PFSK-1 (cell line): ENCODE measurements at regions not wholly inside any gene's neighbourhood (a gene's known extent, or its start where the extent isn't known, plus 50 kb on each side); places are given as distances from the start of the nearest gene placed in this dataset.
A peak's percentile ranks its signal among the peaks of the same experiment; 100 is the strongest.

Source experiments
- FOXP2 ChIP-seq: optimal IDR thresholded peaks from 2 replicates; pipeline ENCODE3; 2011; ENCODE audit warnings: borderline replicate concordance, control low read depth, inconsistent platforms; ENCODE audit not compliant: insufficient read depth; ENCODE audit errors: extremely low read length, extremely low read depth
- POLR2AphosphoS5 ChIP-seq: IDR thresholded peaks from 2 replicates; pipeline ENCODE4 v1.6.1; 2012; ENCODE audit warnings: low read depth, mild to moderate bottlenecking, control low read depth, low read length, moderate library complexity
- SIN3A ChIP-seq: IDR thresholded peaks from 2 replicates; pipeline ENCODE4 v1.6.1; 2012; ENCODE audit warnings: mild to moderate bottlenecking, low read length, moderate library complexity, borderline replicate concordance; ENCODE audit not compliant: insufficient read depth
- TAF1 ChIP-seq: IDR thresholded peaks from 2 replicates; pipeline ENCODE4 v1.6.1; 2012; ENCODE audit warnings: low read length, control low read depth, borderline replicate concordance; ENCODE audit not compliant: insufficient read depth
- TF ChIP-seq, protein P1 (sequence below), 2 experiments: IDR thresholded peaks; 2 replicates each; pipeline versions ENCODE4 v1.6.1 to v1.8.0; 2011 to 2012; ENCODE audit warnings: low read depth in 2 of 2, low read length in 2 of 2, control low read depth in 1 of 2, inconsistent platforms in 1 of 2, mild to moderate bottlenecking in 1 of 2, moderate library complexity in 1 of 2; ENCODE audit not compliant: insufficient read depth in 1 of 2

DNA sequence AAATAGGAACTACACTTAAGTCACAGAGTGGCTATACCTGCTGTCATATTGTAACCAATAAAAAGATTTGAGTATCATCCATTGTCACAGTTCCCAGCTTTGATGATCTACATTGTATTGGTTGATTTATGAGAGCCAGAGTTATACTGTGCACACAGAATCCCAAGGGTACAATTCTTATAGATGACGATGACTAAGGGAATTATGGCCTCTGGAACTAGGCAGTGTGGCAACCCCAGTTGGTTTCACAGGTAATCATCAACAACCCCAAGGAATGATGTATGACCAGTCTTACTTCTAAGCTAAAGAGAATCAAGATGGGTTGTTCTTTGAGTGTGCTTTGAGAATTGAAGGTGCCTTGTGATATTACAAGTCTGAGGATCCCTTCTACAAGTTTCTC lies 217.3 kb downstream of the ETAA1 start:
- TF ChIP-seq TAF1 (no peak), FOXP2 (no peak), POLR2AphosphoS5 (no peak), SIN3A (no peak)
- TF ChIP-seq, protein P1, sequence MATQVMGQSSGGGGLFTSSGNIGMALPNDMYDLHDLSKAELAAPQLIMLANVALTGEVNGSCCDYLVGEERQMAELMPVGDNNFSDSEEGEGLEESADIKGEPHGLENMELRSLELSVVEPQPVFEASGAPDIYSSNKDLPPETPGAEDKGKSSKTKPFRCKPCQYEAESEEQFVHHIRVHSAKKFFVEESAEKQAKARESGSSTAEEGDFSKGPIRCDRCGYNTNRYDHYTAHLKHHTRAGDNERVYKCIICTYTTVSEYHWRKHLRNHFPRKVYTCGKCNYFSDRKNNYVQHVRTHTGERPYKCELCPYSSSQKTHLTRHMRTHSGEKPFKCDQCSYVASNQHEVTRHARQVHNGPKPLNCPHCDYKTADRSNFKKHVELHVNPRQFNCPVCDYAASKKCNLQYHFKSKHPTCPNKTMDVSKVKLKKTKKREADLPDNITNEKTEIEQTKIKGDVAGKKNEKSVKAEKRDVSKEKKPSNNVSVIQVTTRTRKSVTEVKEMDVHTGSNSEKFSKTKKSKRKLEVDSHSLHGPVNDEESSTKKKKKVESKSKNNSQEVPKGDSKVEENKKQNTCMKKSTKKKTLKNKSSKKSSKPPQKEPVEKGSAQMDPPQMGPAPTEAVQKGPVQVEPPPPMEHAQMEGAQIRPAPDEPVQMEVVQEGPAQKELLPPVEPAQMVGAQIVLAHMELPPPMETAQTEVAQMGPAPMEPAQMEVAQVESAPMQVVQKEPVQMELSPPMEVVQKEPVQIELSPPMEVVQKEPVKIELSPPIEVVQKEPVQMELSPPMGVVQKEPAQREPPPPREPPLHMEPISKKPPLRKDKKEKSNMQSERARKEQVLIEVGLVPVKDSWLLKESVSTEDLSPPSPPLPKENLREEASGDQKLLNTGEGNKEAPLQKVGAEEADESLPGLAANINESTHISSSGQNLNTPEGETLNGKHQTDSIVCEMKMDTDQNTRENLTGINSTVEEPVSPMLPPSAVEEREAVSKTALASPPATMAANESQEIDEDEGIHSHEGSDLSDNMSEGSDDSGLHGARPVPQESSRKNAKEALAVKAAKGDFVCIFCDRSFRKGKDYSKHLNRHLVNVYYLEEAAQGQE (IDR thresholded peaks at IDR 0.05; ENCODE audit: insufficient read depth in 1 of 2, low read depth in 2 of 2, low read length in 2 of 2) = no peak

DNA sequence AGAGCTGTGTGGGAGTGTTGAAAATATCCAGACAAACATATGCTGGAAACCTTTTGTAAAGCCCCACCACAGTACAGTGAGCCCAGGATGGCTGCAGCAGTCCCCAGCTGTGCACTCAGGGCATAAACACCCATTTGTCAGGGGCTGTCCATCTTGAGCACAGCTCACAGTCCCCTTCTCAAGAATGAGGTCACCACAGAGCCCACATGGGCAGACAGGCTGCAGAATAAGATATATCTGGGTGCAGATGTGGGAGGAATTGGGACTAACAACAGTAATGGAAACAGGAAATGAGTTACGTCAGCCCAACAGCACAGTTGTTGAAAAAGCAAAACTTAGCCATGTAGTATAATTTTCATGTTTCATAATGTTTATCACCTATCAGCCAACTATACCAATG lies 219.6 kb downstream of the ETAA1 start:
- TF ChIP-seq POLR2AphosphoS5 (no peak), FOXP2 (peak; percentile 27)

DNA sequence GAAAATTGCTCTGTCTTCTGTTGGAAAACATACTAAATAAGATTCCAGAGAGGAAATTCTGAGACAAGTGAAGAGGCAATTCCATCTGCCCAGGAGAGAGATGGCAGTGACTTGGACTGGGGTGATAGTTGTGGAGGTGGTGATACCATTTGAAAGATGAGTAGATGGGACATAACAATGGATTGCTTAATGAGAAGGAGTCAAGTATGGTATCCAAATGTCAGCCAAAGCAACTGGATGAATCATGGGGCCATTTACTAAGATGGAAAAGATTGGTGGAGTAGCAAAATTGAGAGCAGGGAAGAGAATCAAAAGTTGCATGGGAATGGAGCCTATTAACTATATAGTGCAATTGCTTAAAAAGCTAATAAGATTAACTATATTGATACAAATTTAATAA lies 222.1 kb downstream of the ETAA1 start:
- TF ChIP-seq, protein P1 (IDR thresholded peaks at IDR 0.05; ENCODE audit: insufficient read depth in 1 of 2, low read depth in 2 of 2, low read length in 2 of 2) = no peak
- TF ChIP-seq POLR2AphosphoS5 (no peak), SIN3A (no peak), TAF1 (no peak), FOXP2 (no peak)

DNA sequence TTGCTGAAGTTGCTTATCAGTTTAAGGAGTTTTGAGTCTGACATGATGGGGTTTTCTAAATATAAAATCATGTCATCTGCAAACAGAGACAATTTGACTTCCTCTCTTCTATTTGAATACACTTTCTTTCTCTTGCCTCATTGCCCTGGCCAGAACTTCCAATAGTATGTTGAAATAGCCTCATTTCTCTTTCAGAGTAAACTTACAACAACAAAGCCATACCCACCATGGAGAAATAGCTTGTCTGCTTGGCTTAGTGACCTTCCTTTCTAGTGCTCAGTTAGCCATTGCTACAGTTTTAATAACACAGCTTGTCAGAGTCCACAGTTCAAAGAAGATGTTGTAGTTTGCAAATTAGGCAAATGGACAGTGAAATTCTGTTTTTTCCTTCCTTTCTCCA lies 228.0 kb downstream of the ETAA1 start:
- TF ChIP-seq TAF1 = no peak
- no peak for TF ChIP-seq FOXP2
- TF ChIP-seq, protein P1 (IDR thresholded peaks at IDR 0.05; ENCODE audit: insufficient read depth in 1 of 2, low read depth in 2 of 2, low read length in 2 of 2) = no peak

DNA sequence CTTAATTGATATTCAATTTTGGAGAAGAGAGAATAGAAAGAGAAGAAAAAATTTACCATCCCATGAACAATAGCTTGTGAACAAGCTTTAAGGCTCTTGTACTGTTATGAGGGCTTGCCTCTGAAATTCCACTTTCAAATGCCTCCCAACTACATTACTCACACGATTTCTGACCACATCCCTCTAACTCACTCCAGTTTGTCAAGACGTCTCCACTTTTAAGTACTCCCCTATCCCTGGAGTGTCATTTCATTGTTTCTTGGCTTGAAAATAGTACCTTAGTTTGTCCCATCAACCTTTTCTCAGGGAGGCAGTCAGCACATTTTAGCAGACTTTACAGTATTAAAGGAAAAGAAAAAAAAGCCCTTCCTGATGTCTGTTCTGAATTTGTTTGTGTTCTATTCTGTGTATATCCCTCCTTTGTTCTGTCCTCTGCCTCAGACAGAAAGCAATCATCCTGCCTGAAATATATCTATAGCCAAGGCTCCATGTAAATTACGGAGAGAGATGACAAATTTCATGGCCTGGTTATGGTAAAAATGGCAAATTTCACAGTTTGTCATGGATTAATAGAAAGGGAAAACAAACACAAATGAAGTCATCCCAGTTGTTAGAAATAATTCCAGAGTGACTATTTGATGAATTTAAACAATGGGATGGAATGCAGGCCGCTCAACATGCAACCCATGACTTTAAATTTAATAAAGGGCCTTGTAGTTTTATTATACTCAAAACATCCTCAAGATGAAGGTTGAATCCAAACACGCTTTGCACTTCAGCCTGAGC lies 228.8 kb downstream of the ETAA1 start:
- no peak for TF ChIP-seq POLR2AphosphoS5
- TF ChIP-seq TAF1 = no peak
- no peak for TF ChIP-seq FOXP2
- TF ChIP-seq SIN3A = no peak
- TF ChIP-seq, protein P1 (IDR thresholded peaks at IDR 0.05; ENCODE audit: insufficient read depth in 1 of 2, low read depth in 2 of 2, low read length in 2 of 2) = no peak
